ENCODE measurements at regions not wholly inside any gene's neighbourhood (a gene's known extent, or its start where the extent isn't known, plus 50 kb on each side); places are given as distances from the start of the nearest gene placed in this dataset.

DNA sequence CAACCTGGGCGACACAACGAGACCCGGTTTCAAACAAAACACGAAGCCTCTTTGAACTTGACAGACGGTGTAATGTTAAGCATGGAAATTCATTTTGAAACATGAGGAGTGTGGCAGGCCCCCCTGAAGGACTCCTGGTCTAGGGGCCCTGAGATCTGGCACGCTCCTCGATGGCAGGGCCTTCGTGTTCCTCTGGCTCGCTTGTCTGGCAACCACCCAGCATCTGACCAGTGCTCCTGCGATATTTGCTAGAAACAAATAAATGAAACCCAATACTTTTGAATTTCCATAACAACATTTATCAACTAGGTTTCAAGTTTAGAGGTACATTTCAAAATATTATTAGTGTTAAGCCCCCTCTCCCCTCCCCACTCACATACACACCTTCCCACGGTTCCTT lies 193.0 kb downstream of the ERCC6L2 start:
- DNase-seq (ENCODE audit: low read depth in 1 of 2, low spot score in 2 of 2) (no peak), FAIRE-seq (no peak)
- H3K18ac ChIP-seq (ENCODE audit: extremely low read depth, low read length) = no peak overlapping the region
- no peak overlapping the region for H2AK5ac ChIP-seq (ENCODE audit: low read depth, low read length)
- no peak overlapping the region for H4K91ac ChIP-seq (replicated peaks; ENCODE audit: insufficient read length, low read length)
- H3K14ac ChIP-seq (ENCODE audit: insufficient read length) = no peak overlapping the region
- H3K23ac ChIP-seq (ENCODE audit: insufficient read length) = no peak overlapping the region
- no peak overlapping the region for H2BK5ac ChIP-seq (ENCODE audit: low read depth, low read length)
- H3K27me3 ChIP-seq (replicated peaks in 1 of 4; ENCODE audit: control insufficient read depth in 3 of 4, extremely low read depth in 1 of 4, insufficient read depth in 3 of 4, low read length in 3 of 4) = no peaks in the 10 kb centered on the region
- no peaks in the 10 kb centered on the region for H4K20me1 ChIP-seq (replicated peaks in 1 of 2; ENCODE audit: control insufficient read depth in 1 of 2, insufficient read depth in 2 of 2, low read length in 2 of 2)
- WGBS, 2 experiments (ENCODE audit: extremely low coverage in 1 of 2, insufficient coverage in 1 of 2, insufficient read length in 1 of 2, insufficient replicate concordance in 2 of 2, low coverage in 1 of 2, low lambda C conversion rate in 2 of 2, missing lambda C conversion rate in 1 of 2) = 93% methylated on average over 11 of the region's 11 CpGs; no CpG with 5 or more reads in 1 of the 2 experiments
- H3K27ac ChIP-seq (ENCODE audit: low read depth, low read length) = no peak overlapping the region
- no peaks in the 10 kb centered on the region for H3K9me3 ChIP-seq (ENCODE audit: insufficient read depth in 2 of 2, low read depth in 1 of 2, low read length in 1 of 2)
- no peak overlapping the region for H3K9ac ChIP-seq (replicated peaks in 1 of 4; ENCODE audit: extremely low read depth in 1 of 4, low read depth in 3 of 4, low read length in 3 of 4)
- H3K79me1 ChIP-seq (ENCODE audit: low read depth, low read length) = no peaks in the 10 kb centered on the region
- no peaks in the 10 kb centered on the region for H3K36me3 ChIP-seq (ENCODE audit: control insufficient read depth in 2 of 4, insufficient read depth in 4 of 4, low read length in 3 of 4)
- H3K4me1 ChIP-seq (replicated peaks in 1 of 4; ENCODE audit: control insufficient read depth in 3 of 4, insufficient read depth in 4 of 4, low read length in 3 of 4) = peaks cover 0 to 3% (median 1%) of the 10 kb centered on the region in 4 experiments; a peak in 6 of 7 replicates
- H2BK12ac ChIP-seq (ENCODE audit: low read depth, low read length) = no peak overlapping the region
- no peak overlapping the region for H3K4me2 ChIP-seq (ENCODE audit: insufficient read depth in 1 of 2, low read depth in 2 of 2, low read length in 2 of 2)
- no peak overlapping the region for H4K8ac ChIP-seq (ENCODE audit: extremely low read depth, insufficient read depth, low read length)
- H3K4me3 ChIP-seq (ENCODE audit: extremely low read depth in 1 of 4, insufficient read depth in 2 of 4, low read depth in 3 of 4, low read length in 4 of 4) = no peak overlapping the region
- H3K23me2 ChIP-seq (ENCODE audit: low read depth, low read length) = no peaks in the 10 kb centered on the region
- ChIA-PET CTCF (ENCODE audit: partially characterized antibody) (interaction anchor here (1.1 to 1.7 kb wide), 2 partner anchors 9 to 37 kb away, joined by 3 to 4 read pairs; no protein-coding TSS in a partner anchor), POLR2A (ENCODE audit: partially characterized antibody) (no interaction called here)
- H2BK15ac ChIP-seq (ENCODE audit: low read length) = no peak overlapping the region
- H2BK120ac ChIP-seq (replicated peaks; ENCODE audit: low read depth, low read length) = no peak overlapping the region
- no peak overlapping the region for H4K5ac ChIP-seq (ENCODE audit: insufficient read length, low read depth, low read length)
- no peak for TF ChIP-seq CTBP2 (IDR thresholded peaks at IDR 0.05; ENCODE audit: borderline replicate concordance, insufficient read depth, insufficient read length, low read length)
- no peak for TF ChIP-seq TAF7 (optimal IDR thresholded peaks at IDR 0.05; ENCODE audit: borderline replicate concordance, low read depth, low read length)
- no peak for TF ChIP-seq CBX5 (IDR thresholded peaks at IDR 0.05; ENCODE audit: low read depth, low read length)
- TF ChIP-seq CREB1 (IDR thresholded peaks at IDR 0.05) = no peak
- TF ChIP-seq PHF8 (conservative IDR thresholded peaks at IDR 0.05; ENCODE audit: low read depth, low read length) = no peak
- no peak for TF ChIP-seq BRCA1 (IDR thresholded peaks at IDR 0.05; ENCODE audit: low read depth, low read length)
- TF ChIP-seq ATF2 (IDR thresholded peaks at IDR 0.05; ENCODE audit: low read length) = no peak
- TF ChIP-seq SP1 (IDR thresholded peaks at IDR 0.05; ENCODE audit: low read depth, low read length) = no peak
- TF ChIP-seq SIN3A (conservative IDR thresholded peaks at IDR 0.05 in 1 of 2, IDR thresholded peaks at IDR 0.05 in 1 of 2; ENCODE audit: low read depth in 1 of 2, low read length in 2 of 2) = no peak
- H2BK20ac ChIP-seq (ENCODE audit: low read length) = no peak overlapping the region
- H3K56ac ChIP-seq (replicated peaks; ENCODE audit: insufficient read length, low read depth, low read length) = no peak overlapping the region
- no peak overlapping the region for H2AFZ ChIP-seq (ENCODE audit: low read length)
- H3K4ac ChIP-seq (replicated peaks; ENCODE audit: insufficient read length, low read depth, low read length) = no peak overlapping the region
- H3K79me2 ChIP-seq (ENCODE audit: control insufficient read depth in 1 of 2, insufficient read depth in 2 of 2, low read length in 2 of 2) = no peaks in the 10 kb centered on the region
